ENCODE measurements at regions not wholly inside any gene's neighbourhood (a gene's known extent, or its start where the extent isn't known, plus 50 kb on each side); places are given as distances from the start of the nearest gene placed in this dataset.

- WGBS, 2 experiments (ENCODE audit: low coverage in 1 of 2, low lambda C conversion rate in 2 of 2, missing lambda C conversion rate in 2 of 2), result 48 to 49% methylated on average over 2 of the region's 2 CpGs
- peak; percentile 22 for DNase-seq
Measured at GRCh38 chr6:21438986-21439352, 154.6 kb upstream of the SOX4 start.

DNA sequence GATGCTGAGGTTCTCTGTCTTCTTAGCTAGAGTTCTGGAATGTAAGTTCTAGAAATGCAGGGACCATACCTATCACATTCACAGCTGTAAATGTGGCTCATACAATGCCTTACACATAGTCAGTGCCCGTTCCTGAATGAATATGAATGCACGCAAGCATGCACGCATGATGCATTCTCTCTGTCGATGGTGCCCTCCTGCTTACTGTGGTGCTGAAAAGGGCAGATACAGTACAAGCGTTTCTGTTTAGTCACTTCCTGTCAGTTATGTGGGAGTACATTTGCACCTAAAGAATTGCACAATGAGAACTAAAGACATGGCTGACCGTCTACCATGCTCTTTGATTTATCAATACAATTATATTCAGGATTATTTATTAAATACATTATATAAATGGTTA lies 152.2 kb upstream of the SOX4 start:
- WGBS, 2 experiments (ENCODE audit: low coverage in 1 of 2, low lambda C conversion rate in 2 of 2, missing lambda C conversion rate in 2 of 2), result 86 to 90% methylated on average over 6 of the region's 6 CpGs
- Histone ChIP-seq H3F3A (ENCODE audit: insufficient read depth) (no peaks in the 10 kb centered on the region), H4K20me1 (ENCODE audit: insufficient read depth) (no peaks in the 10 kb centered on the region), H3K27ac (no peak overlapping the region), H3K9me2 (ENCODE audit: insufficient read depth) (no peaks in the 10 kb centered on the region), H2AFZ (no peak overlapping the region), H3K79me2 (ENCODE audit: insufficient read depth) (no peaks in the 10 kb centered on the region), H3K36me3 (ENCODE audit: low read depth) (no peaks in the 10 kb centered on the region), H3K9ac (no peak overlapping the region), H3K4me3 (no peak overlapping the region), H3K9me3 (ENCODE audit: low read depth) (no peaks in the 10 kb centered on the region), H3K4me1 (ENCODE audit: insufficient read depth) (no peaks in the 10 kb centered on the region), H3K27me3 (replicated peaks; ENCODE audit: insufficient read depth) (no peaks in the 10 kb centered on the region), H3K4me2 (ENCODE audit: unreplicated experiment) (no peak overlapping the region)
- TF ChIP-seq EZH2 (IDR thresholded peaks at IDR 0.05; ENCODE audit: insufficient read depth, poor library complexity, severe bottlenecking), result no peak
- no peak for TF ChIP-seq EZH2phosphoT487 (IDR thresholded peaks at IDR 0.05; ENCODE audit: insufficient read depth, low read depth)
- in situ Hi-C loops (cut with MboI), result no loop called here
- no peak for DNase-seq

More at GRCh38 chr6:21438986-21439352, 154.6 kb upstream of the SOX4 start:
- TF ChIP-seq EZH2phosphoT487 (IDR thresholded peaks at IDR 0.05; ENCODE audit: insufficient read depth, low read depth) (no peak), EZH2 (IDR thresholded peaks at IDR 0.05; ENCODE audit: insufficient read depth, poor library complexity, severe bottlenecking) (no peak)
- H3K9me3 ChIP-seq (ENCODE audit: low read depth), result no peaks in the 10 kb centered on the region
- no peak overlapping the region for H2AFZ ChIP-seq
- no peak overlapping the region for H3K4me3 ChIP-seq
- H3K27me3 ChIP-seq (replicated peaks; ENCODE audit: insufficient read depth), result no peaks in the 10 kb centered on the region
- no peaks in the 10 kb centered on the region for H3K4me1 ChIP-seq (ENCODE audit: insufficient read depth)
- no peak overlapping the region for H3K9ac ChIP-seq
- no peaks in the 10 kb centered on the region for H4K20me1 ChIP-seq (ENCODE audit: insufficient read depth)
- H3K9me2 ChIP-seq (ENCODE audit: insufficient read depth), result no peaks in the 10 kb centered on the region
- H3K79me2 ChIP-seq (ENCODE audit: insufficient read depth), result no peaks in the 10 kb centered on the region
- no peak overlapping the region for H3K4me2 ChIP-seq (ENCODE audit: unreplicated experiment)
- no peaks in the 10 kb centered on the region for H3F3A ChIP-seq (ENCODE audit: insufficient read depth)
- H3K36me3 ChIP-seq (ENCODE audit: low read depth), result no peaks in the 10 kb centered on the region
- no peak overlapping the region for H3K27ac ChIP-seq
- in situ Hi-C loops (cut with MboI), result no loop called here

GRCh38 chr6:21442874-21443273 lies 150.7 kb upstream of the SOX4 start:
- no peak overlapping the region for H3K27ac ChIP-seq
- TF ChIP-seq EZH2phosphoT487 (IDR thresholded peaks at IDR 0.05; ENCODE audit: insufficient read depth, low read depth) (no peak), EZH2 (IDR thresholded peaks at IDR 0.05; ENCODE audit: insufficient read depth, poor library complexity, severe bottlenecking) (no peak)
- no peaks in the 10 kb centered on the region for H3K9me3 ChIP-seq (ENCODE audit: low read depth)
- H3K4me2 ChIP-seq (ENCODE audit: unreplicated experiment), result no peak overlapping the region
- no peaks in the 10 kb centered on the region for H4K20me1 ChIP-seq (ENCODE audit: insufficient read depth)
- 83 to 88% methylated on average over 1 of the region's 1 CpG for WGBS, 2 experiments (ENCODE audit: low coverage in 1 of 2, low lambda C conversion rate in 2 of 2, missing lambda C conversion rate in 2 of 2)
- no peaks in the 10 kb centered on the region for H3K36me3 ChIP-seq (ENCODE audit: low read depth)
- no peak for DNase-seq
- H3K4me3 ChIP-seq, result no peak overlapping the region
- H3K4me1 ChIP-seq (ENCODE audit: insufficient read depth), result no peaks in the 10 kb centered on the region
- no peak overlapping the region for H3K9ac ChIP-seq
- H3K79me2 ChIP-seq (ENCODE audit: insufficient read depth), result no peaks in the 10 kb centered on the region
- H3K27me3 ChIP-seq (replicated peaks; ENCODE audit: insufficient read depth), result no peaks in the 10 kb centered on the region
- no peaks in the 10 kb centered on the region for H3K9me2 ChIP-seq (ENCODE audit: insufficient read depth)
- H2AFZ ChIP-seq, result no peak overlapping the region
- no peaks in the 10 kb centered on the region for H3F3A ChIP-seq (ENCODE audit: insufficient read depth)
- in situ Hi-C loops (cut with MboI), result no loop called here

GRCh38 chr6:21444711-21445260 lies 148.8 kb upstream of the SOX4 start:
- H3K27ac ChIP-seq, result no peak overlapping the region
- H2AFZ ChIP-seq, result peak overlapping the region; percentile 30; the same call in 1 of the 2 replicates
- no peaks in the 10 kb centered on the region for H3K9me2 ChIP-seq (ENCODE audit: insufficient read depth)
- no peaks in the 10 kb centered on the region for H3K4me1 ChIP-seq (ENCODE audit: insufficient read depth)
- no peak overlapping the region for H3K4me2 ChIP-seq (ENCODE audit: unreplicated experiment)
- no peaks in the 10 kb centered on the region for H4K20me1 ChIP-seq (ENCODE audit: insufficient read depth)
- no peaks in the 10 kb centered on the region for H3F3A ChIP-seq (ENCODE audit: insufficient read depth)
- no peak overlapping the region for H3K4me3 ChIP-seq
- no peaks in the 10 kb centered on the region for H3K36me3 ChIP-seq (ENCODE audit: low read depth)
- no peak for TF ChIP-seq EZH2 (IDR thresholded peaks at IDR 0.05; ENCODE audit: insufficient read depth, poor library complexity, severe bottlenecking)
- no peak for TF ChIP-seq EZH2phosphoT487 (IDR thresholded peaks at IDR 0.05; ENCODE audit: insufficient read depth, low read depth)
- H3K9me3 ChIP-seq (ENCODE audit: low read depth), result no peaks in the 10 kb centered on the region
- no peak overlapping the region for H3K9ac ChIP-seq
- WGBS, 2 experiments (ENCODE audit: low coverage in 1 of 2, low lambda C conversion rate in 2 of 2, missing lambda C conversion rate in 2 of 2), result 12 to 16% methylated on average over 10 of the region's 10 CpGs
- DNase-seq, result peak; percentile 11
- in situ Hi-C loops (cut with MboI), result no loop called here
- no peaks in the 10 kb centered on the region for H3K79me2 ChIP-seq (ENCODE audit: insufficient read depth)
- no peaks in the 10 kb centered on the region for H3K27me3 ChIP-seq (replicated peaks; ENCODE audit: insufficient read depth)

GRCh38 chr6:21447987-21448386 lies 145.6 kb upstream of the SOX4 start:
- no peaks in the 10 kb centered on the region for H3F3A ChIP-seq (ENCODE audit: insufficient read depth)
- no peaks in the 10 kb centered on the region for H3K9me3 ChIP-seq (ENCODE audit: low read depth)
- no peaks in the 10 kb centered on the region for H3K36me3 ChIP-seq (ENCODE audit: low read depth)
- TF ChIP-seq EZH2phosphoT487 (IDR thresholded peaks at IDR 0.05; ENCODE audit: insufficient read depth, low read depth), result no peak
- no peak for TF ChIP-seq EZH2 (IDR thresholded peaks at IDR 0.05; ENCODE audit: insufficient read depth, poor library complexity, severe bottlenecking)
- no peak for DNase-seq
- no peak overlapping the region for H3K4me3 ChIP-seq
- no peaks in the 10 kb centered on the region for H3K79me2 ChIP-seq (ENCODE audit: insufficient read depth)
- no peaks in the 10 kb centered on the region for H3K4me1 ChIP-seq (ENCODE audit: insufficient read depth)
- H3K9me2 ChIP-seq (ENCODE audit: insufficient read depth), result no peaks in the 10 kb centered on the region
- in situ Hi-C loops (cut with MboI), result no loop called here
- no peaks in the 10 kb centered on the region for H4K20me1 ChIP-seq (ENCODE audit: insufficient read depth)
- H3K9ac ChIP-seq, result no peak overlapping the region
- 63 to 70% methylated on average over 5 of the region's 5 CpGs for WGBS, 2 experiments (ENCODE audit: low coverage in 1 of 2, low lambda C conversion rate in 2 of 2, missing lambda C conversion rate in 2 of 2)
- no peak overlapping the region for H3K4me2 ChIP-seq (ENCODE audit: unreplicated experiment)
- no peak overlapping the region for H2AFZ ChIP-seq
- no peak overlapping the region for H3K27ac ChIP-seq
- H3K27me3 ChIP-seq (replicated peaks; ENCODE audit: insufficient read depth), result no peaks in the 10 kb centered on the region

Measured in GM23248 (cell line).